Neuronal stem cell (in vitro differentiated cells): ENCODE measurements at regions not wholly inside any gene's neighbourhood (a gene's known extent, or its start where the extent isn't known, plus 50 kb on each side); places are given as distances from the start of the nearest gene placed in this dataset.

Source experiments
- DNase-seq: peaks from one replicate; pipeline ENCODE4 v3.0.0-alpha.2; 2013; ENCODE audit warnings: low spot score
- H2AFZ ChIP-seq: one replicate; pipeline ENCODE4 v1.6.1; 2013; ENCODE audit warnings: mild to moderate bottlenecking, low read length, inconsistent platforms
- H2AK5ac ChIP-seq: 2 replicates; pipeline ENCODE4 v1.6.1; 2013; ENCODE audit warnings: low read depth, mild to moderate bottlenecking, inconsistent platforms, low read length, moderate library complexity, mixed read lengths
- H2BK120ac ChIP-seq: 2 replicates; pipeline ENCODE4 v1.6.1; 2013; ENCODE audit warnings: low read depth, mild to moderate bottlenecking, inconsistent platforms, low read length, moderate library complexity, mixed read lengths
- H2BK12ac ChIP-seq: one replicate; pipeline ENCODE4 v1.6.1; 2013; ENCODE audit warnings: low read length, inconsistent platforms
- H2BK15ac ChIP-seq: 2 replicates; pipeline ENCODE4 v1.6.1; 2013; ENCODE audit warnings: mild to moderate bottlenecking, low read length, inconsistent platforms, mixed read lengths
- H2BK5ac ChIP-seq: one replicate; pipeline ENCODE4 v1.6.1; 2013; ENCODE audit warnings: inconsistent platforms, mild to moderate bottlenecking, low read length, moderate library complexity
- H3K14ac ChIP-seq: one replicate; pipeline ENCODE4 v1.6.1; 2013; ENCODE audit warnings: low read length, inconsistent platforms
- H3K18ac ChIP-seq: 2 replicates; pipeline ENCODE4 v1.6.1; 2013; ENCODE audit warnings: low read length, inconsistent platforms
- H3K23ac ChIP-seq: 2 replicates; pipeline ENCODE4 v1.6.1; 2013; ENCODE audit warnings: low read depth, mild to moderate bottlenecking, mixed read lengths, low read length, inconsistent platforms; ENCODE audit not compliant: poor library complexity
- H3K27ac ChIP-seq: replicated peaks from 3 replicates; pipeline ENCODE4 v1.5.1; 2013; ENCODE audit warnings: low read length, inconsistent platforms
- H3K27me3 ChIP-seq, 3 experiments: 2 replicates each; pipeline ENCODE4 v1.6.1; 2013; ENCODE audit warnings: low read length in 3 of 3, mild to moderate bottlenecking in 2 of 3, inconsistent platforms in 1 of 3, low read depth in 1 of 3, mixed read lengths in 1 of 3, moderate library complexity in 1 of 3; ENCODE audit not compliant: control insufficient read depth in 3 of 3, insufficient read depth in 3 of 3
- H3K36me3 ChIP-seq, 2 donors: replicated peaks in 1 of 2; 2 replicates each; pipeline ENCODE4 v1.6.1; 2013; ENCODE audit warnings: low read length in 2 of 2; ENCODE audit not compliant: control insufficient read depth in 2 of 2, insufficient read depth in 2 of 2
- H3K4ac ChIP-seq: 2 replicates; pipeline ENCODE4 v1.6.1; 2013; ENCODE audit warnings: inconsistent platforms, mild to moderate bottlenecking, low read length, moderate library complexity
- H3K4me1 ChIP-seq, 2 donors: 1 replicate in 1 of 2; 2 replicates in 1 of 2; pipeline ENCODE4 v1.6.1; 2013; ENCODE audit warnings: low read length in 2 of 2, low read depth in 1 of 2; ENCODE audit not compliant: control insufficient read depth in 2 of 2, insufficient read depth in 1 of 2
- H3K4me2 ChIP-seq: one replicate; pipeline ENCODE4 v1.6.1; 2013; ENCODE audit warnings: mild to moderate bottlenecking, low read length, inconsistent platforms; ENCODE audit not compliant: insufficient read depth, poor library complexity, severe bottlenecking
- H3K4me3 ChIP-seq, 2 donors: 2 replicates each; pipeline ENCODE4 v1.5.1; 2013; ENCODE audit warnings: low read length in 2 of 2, mild to moderate bottlenecking in 2 of 2, inconsistent platforms in 1 of 2, moderate library complexity in 1 of 2
- H3K79me1 ChIP-seq: one replicate; pipeline ENCODE4 v1.6.1; 2013; ENCODE audit warnings: low read depth, mild to moderate bottlenecking, inconsistent platforms, low read length, moderate library complexity
- H3K9ac ChIP-seq: one replicate; pipeline ENCODE4 v1.6.1; 2013; ENCODE audit warnings: mild to moderate bottlenecking, low read depth, low read length, inconsistent platforms; ENCODE audit not compliant: poor library complexity
- H3K9me3 ChIP-seq, 2 donors: replicated peaks in 1 of 2; 2 replicates each; pipeline versions ENCODE3 to v1.6.1; 2013; ENCODE audit warnings: low read length in 2 of 2, mild to moderate bottlenecking in 2 of 2, inconsistent platforms in 1 of 2, low read depth in 1 of 2, mixed read lengths in 1 of 2, moderate library complexity in 1 of 2; ENCODE audit not compliant: control insufficient read depth in 2 of 2, insufficient read depth in 1 of 2
- H4K8ac ChIP-seq: one replicate; pipeline ENCODE4 v1.6.1; 2013; ENCODE audit warnings: low read depth, mild to moderate bottlenecking, inconsistent platforms, low read length, moderate library complexity
- H4K91ac ChIP-seq: one replicate; pipeline ENCODE4 v1.6.1; 2013; ENCODE audit warnings: low read length, low read depth, mild to moderate bottlenecking, inconsistent platforms; ENCODE audit not compliant: poor library complexity
- WGBS, 2 donors: extraction: QIAGEN DNeasy Blood & Tissue Kit; methylation state at CpG; one replicate each; pipeline ENCODE4 v1.1.7; 2013; ENCODE audit warnings: missing lambda C conversion rate in 2 of 2, mixed read lengths in 1 of 2; ENCODE audit not compliant: insufficient read length in 2 of 2, insufficient replicate concordance in 1 of 2; ENCODE audit errors: extremely low coverage in 2 of 2; 5-methylcytosine and 5-hydroxymethylcytosine counted together

GRCh38 chr2:147057892-147058490 is 786.8 kb upstream of the ACVR2A start:
- Histone ChIP-seq H3K9ac (no peak overlapping the region), H2BK15ac (no peak overlapping the region), H2AFZ (peak overlapping the region; percentile 40), H3K4ac (no peak overlapping the region), H4K91ac (no peak overlapping the region), H2AK5ac (no peak overlapping the region), H2BK12ac (no peak overlapping the region), H3K27ac (no peak overlapping the region), H2BK5ac (no peak overlapping the region), H2BK120ac (no peak overlapping the region), H3K14ac (no peak overlapping the region), H4K8ac (no peak overlapping the region), H3K9me3 (peaks cover 0 to 7% of the 10 kb centered on the region in 2 donors), H3K36me3 (no peaks in the 10 kb centered on the region), H3K18ac (no peak overlapping the region), H3K23ac (no peak overlapping the region), H3K27me3 (no peaks in the 10 kb centered on the region), H3K4me2 (no peak overlapping the region), H3K4me1 (no peaks in the 10 kb centered on the region), H3K79me1 (no peaks in the 10 kb centered on the region), H3K4me3 (no peak overlapping the region)
- no peak for DNase-seq
- WGBS, 2 donors: no CpG with 5 or more reads among the region's 3 CpGs

- Histone ChIP-seq H2BK12ac (no peak overlapping the region), H3K14ac (no peak overlapping the region), H3K23ac (no peak overlapping the region), H3K4me3 (no peak overlapping the region), H2BK120ac (no peak overlapping the region), H3K4me2 (no peak overlapping the region), H2BK15ac (no peak overlapping the region), H3K79me1 (no peaks in the 10 kb centered on the region), H3K18ac (no peak overlapping the region), H3K9ac (no peak overlapping the region), H4K91ac (no peak overlapping the region), H3K4ac (no peak overlapping the region), H2BK5ac (no peak overlapping the region), H4K8ac (no peak overlapping the region), H3K27ac (no peak overlapping the region), H3K9me3 (peaks cover 0 to 7% of the 10 kb centered on the region in 2 donors), H2AFZ (no peak overlapping the region), H3K27me3 (no peaks in the 10 kb centered on the region), H3K4me1 (no peaks in the 10 kb centered on the region), H2AK5ac (no peak overlapping the region), H3K36me3 (no peaks in the 10 kb centered on the region)
- DNase-seq: no peak
- WGBS, 2 donors: no CpG with 5 or more reads among the region's 3 CpGs
Measured at GRCh38 chr2:147051814-147052213, 793.0 kb upstream of the ACVR2A start.

- no peak for DNase-seq
- H3K9me3 ChIP-seq: peaks cover 0 to 7% of the 10 kb centered on the region in 2 donors
- H3K4ac ChIP-seq: no peak overlapping the region
- no peaks in the 10 kb centered on the region for H3K79me1 ChIP-seq
- H4K91ac ChIP-seq: no peak overlapping the region
- H2BK15ac ChIP-seq: no peak overlapping the region
- H2AK5ac ChIP-seq: no peak overlapping the region
- H3K4me2 ChIP-seq: no peak overlapping the region
- H3K4me3 ChIP-seq: no peak overlapping the region
- no peak overlapping the region for H3K27ac ChIP-seq
- H3K27me3 ChIP-seq: no peaks in the 10 kb centered on the region
- no peak overlapping the region for H2BK12ac ChIP-seq
- no peaks in the 10 kb centered on the region for H3K4me1 ChIP-seq
- H3K18ac ChIP-seq: no peak overlapping the region
- H2AFZ ChIP-seq: no peak overlapping the region
- H3K9ac ChIP-seq: no peak overlapping the region
- no peak overlapping the region for H2BK5ac ChIP-seq
- H3K36me3 ChIP-seq: no peaks in the 10 kb centered on the region
- H4K8ac ChIP-seq: no peak overlapping the region
- no peak overlapping the region for H3K14ac ChIP-seq
- no peak overlapping the region for H2BK120ac ChIP-seq
- no peak overlapping the region for H3K23ac ChIP-seq
Measured at GRCh38 chr2:147051248-147051647, 793.6 kb upstream of the ACVR2A start.

- peaks cover 0 to 2% of the 10 kb centered on the region in 2 donors for H3K4me1 ChIP-seq
- H2BK15ac ChIP-seq: no peak overlapping the region
- H4K91ac ChIP-seq: no peak overlapping the region
- H3K36me3 ChIP-seq: no peaks in the 10 kb centered on the region
- H2AFZ ChIP-seq: peak overlapping the region; percentile 48
- no peak overlapping the region for H3K4me2 ChIP-seq
- H3K27ac ChIP-seq: no peak overlapping the region
- H3K9me3 ChIP-seq: peaks cover 0 to 7% of the 10 kb centered on the region in 2 donors
- no peak overlapping the region for H3K9ac ChIP-seq
- no peaks in the 10 kb centered on the region for H3K27me3 ChIP-seq
- H2BK5ac ChIP-seq: no peak overlapping the region
- no peak overlapping the region for H4K8ac ChIP-seq
- H3K4me3 ChIP-seq: no peak overlapping the region
- WGBS, 2 donors: no CpG with 5 or more reads among the region's 4 CpGs
- no peak overlapping the region for H3K23ac ChIP-seq
- no peak overlapping the region for H3K4ac ChIP-seq
- no peak overlapping the region for H2BK12ac ChIP-seq
- H2AK5ac ChIP-seq: no peak overlapping the region
- no peak overlapping the region for H3K14ac ChIP-seq
- no peaks in the 10 kb centered on the region for H3K79me1 ChIP-seq
- no peak for DNase-seq
- no peak overlapping the region for H3K18ac ChIP-seq
- no peak overlapping the region for H2BK120ac ChIP-seq
Measured at GRCh38 chr2:147049957-147050356, 794.9 kb upstream of the ACVR2A start.
